Colonic mucosa (tissue), 4 donors: ENCODE measurements at regions not wholly inside any gene's neighbourhood (a gene's known extent, or its start where the extent isn't known, plus 50 kb on each side); places are given as distances from the start of the nearest gene placed in this dataset.
"Not testable (repeated sequence)": the region's sequence is repeated elsewhere in the genome, so short reads cannot be mapped to it uniquely, and the experiment has no call there.

Source experiments
- DNase-seq: peaks from one replicate; pipeline ENCODE4 v3.0.0-alpha.2; 2020
- H3K27ac ChIP-seq: fragments of 200-600 bp; one replicate; pipeline ENCODE4 v1.8.0; 2021
- H3K27me3 ChIP-seq: fragments of 200-600 bp; one replicate; pipeline ENCODE4 v1.8.0; 2021
- H3K36me3 ChIP-seq: fragments of 200-600 bp; one replicate; pipeline ENCODE4 v1.8.0; 2021
- H3K4me1 ChIP-seq: fragments of 200-600 bp; one replicate; pipeline ENCODE4 v1.8.0; 2021; ENCODE audit warnings: mild to moderate bottlenecking
- H3K4me3 ChIP-seq: fragments of 200-600 bp; one replicate; pipeline ENCODE4 v1.8.0; 2021
- H3K9ac ChIP-seq, 2 donors: one replicate each; pipeline ENCODE4 v1.7.0; 2013; ENCODE audit warnings: control low read depth in 2 of 2, low read depth in 2 of 2, low read length in 2 of 2
- H3K9me3 ChIP-seq: fragments of 200-600 bp; one replicate; pipeline ENCODE4 v1.8.0; 2021
- CTCF ChIP-seq: fragments of 200-600 bp; IDR thresholded peaks from one replicate; pipeline ENCODE4 v1.8.0; 2022; ENCODE audit warnings: antibody characterized with exemption, mild to moderate bottlenecking
- intact Hi-C: fragments of 100-400 bp; cut with DNase I; formaldehyde crosslinking; loops from one replicate; pipeline ENCODE4 v1.14.1; 2022
- donor health status: healthy.
- donor health status: DM: no; HTN: no; CAD: no.
- donor health status: DM: no; HTN: no; CAD: no.

GRCh38 chr4:148634476-148634875 lies 192.3 kb upstream of the NR3C2 start:
- no peak overlapping the region for H3K9ac ChIP-seq

GRCh38 chr4:148633720-148634119 lies 191.5 kb upstream of the NR3C2 start:
- DNase-seq, result peak; percentile 33
- Histone ChIP-seq H3K4me1 (no peaks in the 10 kb centered on the region), H3K27me3 (no peaks in the 10 kb centered on the region), H3K27ac (no peak overlapping the region), H3K4me3 (no peak overlapping the region), H3K9me3 (no peaks in the 10 kb centered on the region), H3K9ac (no peak overlapping the region), H3K36me3 (no peaks in the 10 kb centered on the region)
- TF ChIP-seq CTCF, result no peak
- intact Hi-C loops, result no loop called here

More at GRCh38 chr4:148634476-148634875, 192.3 kb upstream of the NR3C2 start:
- no peaks in the 10 kb centered on the region for H3K9me3 ChIP-seq
- DNase-seq, result peak; percentile 21
- H3K4me3 ChIP-seq, result no peak overlapping the region
- H3K27ac ChIP-seq, result no peak overlapping the region
- H3K36me3 ChIP-seq, result no peaks in the 10 kb centered on the region
- no peaks in the 10 kb centered on the region for H3K27me3 ChIP-seq
- H3K4me1 ChIP-seq, result no peaks in the 10 kb centered on the region
- intact Hi-C loops, result no loop called here
- TF ChIP-seq CTCF, result no peak

GRCh38 chr4:148632476-148632875 lies 190.3 kb upstream of the NR3C2 start:
- Histone ChIP-seq H3K9ac (no peak overlapping the region), H3K9me3 (no peaks in the 10 kb centered on the region), H3K36me3 (no peaks in the 10 kb centered on the region), H3K4me3 (no peak overlapping the region), H3K27ac (no peak overlapping the region), H3K4me1 (no peaks in the 10 kb centered on the region), H3K27me3 (no peaks in the 10 kb centered on the region)
- no peak for DNase-seq
- TF ChIP-seq CTCF, result no peak
- intact Hi-C loops, result no loop called here

- H3K9ac ChIP-seq, result no peak overlapping the region
- no peaks in the 10 kb centered on the region for H3K9me3 ChIP-seq
- no peaks in the 10 kb centered on the region for H3K4me1 ChIP-seq
- no peaks in the 10 kb centered on the region for H3K36me3 ChIP-seq
- H3K4me3 ChIP-seq, result no peak overlapping the region
- DNase-seq, result no peak
- H3K27me3 ChIP-seq, result no peaks in the 10 kb centered on the region
- TF ChIP-seq CTCF, result no peak
- no peak overlapping the region for H3K27ac ChIP-seq
- intact Hi-C loops, result no loop called here
Observed at GRCh38 chr4:148630051-148630450, 187.8 kb upstream of the NR3C2 start.

- no peak for TF ChIP-seq CTCF
- DNase-seq, result no peak
- Histone ChIP-seq H3K27me3 (no peaks in the 10 kb centered on the region), H3K9ac (no peak overlapping the region), H3K36me3 (no peaks in the 10 kb centered on the region), H3K9me3 (no peaks in the 10 kb centered on the region), H3K27ac (no peak overlapping the region), H3K4me3 (no peak overlapping the region), H3K4me1 (no peaks in the 10 kb centered on the region)
- intact Hi-C loops, result no loop called here
Observed at GRCh38 chr4:148618856-148619255, 176.6 kb upstream of the NR3C2 start.

- H3K9ac ChIP-seq, result no peak overlapping the region
- no peaks in the 10 kb centered on the region for H3K27me3 ChIP-seq
- DNase-seq, result no peak
- intact Hi-C loops, result no loop called here
- H3K9me3 ChIP-seq, result no peaks in the 10 kb centered on the region
- H3K27ac ChIP-seq, result no peak overlapping the region
- H3K36me3 ChIP-seq, result no peaks in the 10 kb centered on the region
- no peak for TF ChIP-seq CTCF
- no peak overlapping the region for H3K4me3 ChIP-seq
- no peaks in the 10 kb centered on the region for H3K4me1 ChIP-seq
Observed at GRCh38 chr4:148608968-148609367, 166.8 kb upstream of the NR3C2 start.

GRCh38 chr4:148598418-148599207 lies 156.4 kb upstream of the NR3C2 start:
- H3K27me3 ChIP-seq, H3K36me3 ChIP-seq, H3K9ac ChIP-seq, intact Hi-C loops, H3K27ac ChIP-seq, H3K9me3 ChIP-seq, H3K4me1 ChIP-seq, H3K4me3 ChIP-seq, DNase-seq: not testable (repeated sequence)
